ENCODE measurements at regions not wholly inside any gene's neighbourhood (a gene's known extent, or its start where the extent isn't known, plus 50 kb on each side); places are given as distances from the start of the nearest gene placed in this dataset.

GRCh38 chr16:66081775-66082366, 284.6 kb upstream of the CDH5 start:
- no peak for TF ChIP-seq CTCF (conservative IDR thresholded peaks at IDR 0.05; ENCODE audit: low read length)
- TF ChIP-seq EZH2phosphoT487 (IDR thresholded peaks at IDR 0.05; ENCODE audit: borderline replicate concordance, low read depth, low read length): no peak
